Neutrophil (primary cell): ENCODE measurements at regions not wholly inside any gene's neighbourhood (a gene's known extent, or its start where the extent isn't known, plus 50 kb on each side); places are given as distances from the start of the nearest gene placed in this dataset.

Source experiments
- H3K27ac ChIP-seq: fragments of 200-600 bp; sonication (generic); 2 replicates; pipeline ENCODE4 v1.5.1; 2016; ENCODE audit warnings: mild to moderate bottlenecking, moderate library complexity
- H3K27me3 ChIP-seq: fragments of 200-600 bp; sonication (generic); 2 replicates; pipeline ENCODE4 v1.6.0; 2016; ENCODE audit warnings: mild to moderate bottlenecking
- H3K36me3 ChIP-seq: fragments of 200-600 bp; sonication (generic); 2 replicates; pipeline ENCODE4 v1.5.1; 2017
- H3K4me1 ChIP-seq, 2 experiments: fragments of 200-600 bp in 1 of 2; sonication (generic) in 1 of 2; 1 replicate in 1 of 2; 2 replicates in 1 of 2; pipeline versions ENCODE4 v1.5.1 to v1.6.1; 2013 to 2016; ENCODE audit warnings: low read depth in 1 of 2, low read length in 1 of 2, mild to moderate bottlenecking in 1 of 2, moderate library complexity in 1 of 2; ENCODE audit not compliant: control insufficient read depth in 1 of 2, insufficient read depth in 1 of 2
- H3K4me3 ChIP-seq, 2 experiments: fragments of 200-600 bp in 1 of 2; sonication (generic) in 1 of 2; 1 replicate in 1 of 2; 2 replicates in 1 of 2; pipeline ENCODE4 v1.5.1; 2013 to 2016; ENCODE audit warnings: low read depth in 1 of 2, low read length in 1 of 2, mild to moderate bottlenecking in 1 of 2, moderate library complexity in 1 of 2
- H3K9me3 ChIP-seq: fragments of 200-600 bp; sonication (generic); 2 replicates; pipeline ENCODE4 v1.5.1; 2016
- CTCF ChIP-seq: fragments of 200-600 bp; sonication (generic); IDR thresholded peaks from 2 replicates; pipeline ENCODE4 v1.5.1; 2016; ENCODE audit warnings: antibody characterized with exemption

DNA sequence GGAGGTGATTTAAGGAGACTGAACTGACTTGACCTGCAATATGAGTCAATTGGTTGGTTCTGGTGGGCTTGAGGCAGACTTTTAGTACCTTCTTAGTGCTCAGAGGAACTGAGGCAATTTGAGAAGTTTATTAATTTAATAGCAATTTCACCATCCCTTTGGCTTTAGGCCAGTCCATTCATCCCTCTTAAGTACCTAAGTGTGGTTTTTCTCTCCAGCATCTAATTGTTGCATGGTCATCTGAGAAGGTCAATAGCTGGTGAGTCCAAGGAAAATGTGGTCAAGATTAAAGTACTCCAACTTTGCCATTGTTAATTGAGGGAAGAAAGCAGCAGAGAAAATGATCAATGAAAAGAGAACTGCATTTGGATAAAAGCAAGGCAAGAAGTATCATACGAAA lies 115.4 kb upstream of the DYRK2 start:
- Histone ChIP-seq H3K27ac (no peak overlapping the region), H3K4me1 (no peaks in the 10 kb centered on the region), H3K4me3 (no peak overlapping the region), H3K36me3 (no peaks in the 10 kb centered on the region), H3K9me3 (no peaks in the 10 kb centered on the region), H3K27me3 (no peaks in the 10 kb centered on the region)
- no peak for TF ChIP-seq CTCF

- Histone ChIP-seq H3K9me3 (no peaks in the 10 kb centered on the region), H3K27ac (no peak overlapping the region), H3K36me3 (no peaks in the 10 kb centered on the region), H3K27me3 (no peaks in the 10 kb centered on the region), H3K4me3 (no peak overlapping the region), H3K4me1 (no peaks in the 10 kb centered on the region)
- no peak for TF ChIP-seq CTCF
Measured at GRCh38 chr12:67534046-67534445, 114.5 kb upstream of the DYRK2 start.

DNA sequence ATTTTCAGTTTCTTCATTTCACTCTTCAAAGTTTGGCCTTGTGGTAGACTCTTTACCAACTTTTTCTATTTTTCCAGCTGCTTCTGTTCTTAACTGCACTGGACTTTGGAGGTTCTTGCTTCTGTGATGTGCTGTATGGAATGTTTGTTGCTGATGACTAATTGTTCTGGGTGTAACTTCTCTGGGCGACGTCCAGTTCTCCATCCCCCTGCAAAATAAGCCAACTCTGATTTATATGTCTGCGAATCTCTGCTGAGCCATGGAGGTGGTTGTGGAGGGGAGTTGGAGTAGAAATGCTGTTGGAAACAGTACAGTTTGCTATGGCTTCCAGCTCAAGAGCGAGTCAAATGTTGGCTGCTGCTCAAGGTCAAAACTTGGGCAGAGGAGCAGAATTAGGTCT lies 113.9 kb upstream of the DYRK2 start:
- TF ChIP-seq CTCF = no peak
- Histone ChIP-seq H3K36me3 (no peaks in the 10 kb centered on the region), H3K4me1 (no peaks in the 10 kb centered on the region), H3K9me3 (no peaks in the 10 kb centered on the region), H3K4me3 (no peak overlapping the region), H3K27ac (no peak overlapping the region), H3K27me3 (no peaks in the 10 kb centered on the region)

GRCh38 chr12:67535176-67535575 lies 113.4 kb upstream of the DYRK2 start:
- TF ChIP-seq CTCF = no peak
- Histone ChIP-seq H3K36me3 (no peaks in the 10 kb centered on the region), H3K4me3 (no peak overlapping the region), H3K27me3 (no peaks in the 10 kb centered on the region), H3K4me1 (no peaks in the 10 kb centered on the region), H3K9me3 (no peaks in the 10 kb centered on the region), H3K27ac (no peak overlapping the region)

GRCh38 chr12:67535971-67536370 lies 112.6 kb upstream of the DYRK2 start:
- H3K9me3 ChIP-seq = no peaks in the 10 kb centered on the region
- no peak overlapping the region for H3K4me3 ChIP-seq
- no peaks in the 10 kb centered on the region for H3K27me3 ChIP-seq
- H3K4me1 ChIP-seq = no peaks in the 10 kb centered on the region
- H3K36me3 ChIP-seq = no peaks in the 10 kb centered on the region
- TF ChIP-seq CTCF = no peak
- no peak overlapping the region for H3K27ac ChIP-seq

- H3K36me3 ChIP-seq = no peaks in the 10 kb centered on the region
- no peak for TF ChIP-seq CTCF
- no peaks in the 10 kb centered on the region for H3K27me3 ChIP-seq
- H3K9me3 ChIP-seq = no peaks in the 10 kb centered on the region
- no peaks in the 10 kb centered on the region for H3K4me1 ChIP-seq
- no peak overlapping the region for H3K27ac ChIP-seq
- no peak overlapping the region for H3K4me3 ChIP-seq
Measured at GRCh38 chr12:67539329-67539728, 109.2 kb upstream of the DYRK2 start.
